ENCODE measurements at regions not wholly inside any gene's neighbourhood (a gene's known extent, or its start where the extent isn't known, plus 50 kb on each side); places are given as distances from the start of the nearest gene placed in this dataset.
"Not testable (repeated sequence)": the region's sequence is repeated elsewhere in the genome, so short reads cannot be mapped to it uniquely, and the experiment has no call there.

- H3K4me3 ChIP-seq (ENCODE audit: low read depth in 1 of 2, low read length in 1 of 2), result no peak overlapping the region
- no peaks in the 10 kb centered on the region for H3K27me3 ChIP-seq
- TF ChIP-seq CTCF (IDR thresholded peaks at IDR 0.05), result no peak
- no peak overlapping the region for H3K27ac ChIP-seq
- H3K36me3 ChIP-seq, result no peaks in the 10 kb centered on the region
- no peaks in the 10 kb centered on the region for H3K9me3 ChIP-seq
- H3K4me1 ChIP-seq (ENCODE audit: control insufficient read depth in 1 of 2, insufficient read depth in 1 of 2, low read depth in 1 of 2, low read length in 1 of 2), result no peaks in the 10 kb centered on the region
Measured at GRCh38 chr2:194291104-194291503, 1365.9 kb upstream of the SLC39A10 start.

GRCh38 chr2:194289712-194290346 lies 1367.2 kb upstream of the SLC39A10 start:
- H3K36me3 ChIP-seq, result no peaks in the 10 kb centered on the region
- H3K27me3 ChIP-seq, result no peaks in the 10 kb centered on the region
- no peak overlapping the region for H3K4me3 ChIP-seq (ENCODE audit: low read depth in 1 of 2, low read length in 1 of 2)
- H3K27ac ChIP-seq, result no peak overlapping the region
- TF ChIP-seq CTCF (IDR thresholded peaks at IDR 0.05), result no peak
- H3K9me3 ChIP-seq, result no peaks in the 10 kb centered on the region
- no peaks in the 10 kb centered on the region for H3K4me1 ChIP-seq (ENCODE audit: control insufficient read depth in 1 of 2, insufficient read depth in 1 of 2, low read depth in 1 of 2, low read length in 1 of 2)

- H3K9me3 ChIP-seq; H3K4me3 ChIP-seq (ENCODE audit: low read depth in 1 of 2, low read length in 1 of 2); H3K4me1 ChIP-seq (ENCODE audit: control insufficient read depth in 1 of 2, insufficient read depth in 1 of 2, low read depth in 1 of 2, low read length in 1 of 2); H3K27ac ChIP-seq; H3K36me3 ChIP-seq; H3K27me3 ChIP-seq: not testable (repeated sequence)
Measured at GRCh38 chr2:194276667-194277066, 1380.4 kb upstream of the SLC39A10 start.

GRCh38 chr2:194271293-194271961 lies 1385.6 kb upstream of the SLC39A10 start:
- no peaks in the 10 kb centered on the region for H3K27me3 ChIP-seq
- no peak overlapping the region for H3K27ac ChIP-seq
- TF ChIP-seq CTCF (IDR thresholded peaks at IDR 0.05), result no peak
- H3K9me3 ChIP-seq, result no peaks in the 10 kb centered on the region
- no peaks in the 10 kb centered on the region for H3K36me3 ChIP-seq
- no peaks in the 10 kb centered on the region for H3K4me1 ChIP-seq (ENCODE audit: control insufficient read depth in 1 of 2, insufficient read depth in 1 of 2, low read depth in 1 of 2, low read length in 1 of 2)
- no peak overlapping the region for H3K4me3 ChIP-seq (ENCODE audit: low read depth in 1 of 2, low read length in 1 of 2)

- Histone ChIP-seq H3K27me3 (no peaks in the 10 kb centered on the region), H3K27ac (no peak overlapping the region), H3K9me3 (no peaks in the 10 kb centered on the region), H3K4me3 (ENCODE audit: low read depth in 1 of 2, low read length in 1 of 2) (no peak overlapping the region), H3K36me3 (no peaks in the 10 kb centered on the region), H3K4me1 (ENCODE audit: control insufficient read depth in 1 of 2, insufficient read depth in 1 of 2, low read depth in 1 of 2, low read length in 1 of 2) (no peaks in the 10 kb centered on the region)
- TF ChIP-seq CTCF (IDR thresholded peaks at IDR 0.05), result no peak
Measured at GRCh38 chr2:194270648-194271047, 1386.4 kb upstream of the SLC39A10 start.

- Histone ChIP-seq H3K36me3 (no peaks in the 10 kb centered on the region), H3K27me3 (no peaks in the 10 kb centered on the region), H3K4me1 (ENCODE audit: control insufficient read depth in 1 of 2, insufficient read depth in 1 of 2, low read depth in 1 of 2, low read length in 1 of 2) (no peaks in the 10 kb centered on the region), H3K4me3 (ENCODE audit: low read depth in 1 of 2, low read length in 1 of 2) (no peak overlapping the region), H3K9me3 (no peaks in the 10 kb centered on the region), H3K27ac (no peak overlapping the region)
- TF ChIP-seq CTCF (IDR thresholded peaks at IDR 0.05), result no peak
Measured at GRCh38 chr2:194264586-194264985, 1392.4 kb upstream of the SLC39A10 start.
